ENCODE measurements at regions not wholly inside any gene's neighbourhood (a gene's known extent, or its start where the extent isn't known, plus 50 kb on each side); places are given as distances from the start of the nearest gene placed in this dataset.
"Not testable (repeated sequence)": the region's sequence is repeated elsewhere in the genome, so short reads cannot be mapped to it uniquely, and the experiment has no call there.

GRCh38 chr1:194407238-194407637 is 1220.8 kb upstream of the B3GALT2 start:
- DNase-seq (ENCODE audit: low spot score): not testable (repeated sequence)

- DNase-seq (ENCODE audit: low spot score): no peak
Measured at GRCh38 chr1:194394676-194395075, 1208.3 kb upstream of the B3GALT2 start.

GRCh38 chr1:194387531-194387930 is 1201.1 kb upstream of the B3GALT2 start:
- no peak for DNase-seq (ENCODE audit: low spot score)

GRCh38 chr1:194378517-194378916 is 1192.1 kb upstream of the B3GALT2 start:
- DNase-seq (ENCODE audit: low spot score): no peak

GRCh38 chr1:194374649-194375048 is 1188.2 kb upstream of the B3GALT2 start:
- no peak for DNase-seq (ENCODE audit: low spot score)

- no peak for DNase-seq (ENCODE audit: low spot score)
Measured at GRCh38 chr1:194372266-194372665, 1185.9 kb upstream of the B3GALT2 start.

GRCh38 chr1:194369622-194370021 is 1183.2 kb upstream of the B3GALT2 start:
- no peak for DNase-seq (ENCODE audit: low spot score)

- DNase-seq (ENCODE audit: low spot score): no peak
Measured at GRCh38 chr1:194369060-194369459, 1182.6 kb upstream of the B3GALT2 start.

GRCh38 chr1:194367121-194367520 is 1180.7 kb upstream of the B3GALT2 start:
- no peak for DNase-seq (ENCODE audit: low spot score)

- DNase-seq (ENCODE audit: low spot score): no peak
Measured at GRCh38 chr1:194366705-194367104, 1180.3 kb upstream of the B3GALT2 start.

- no peak for DNase-seq (ENCODE audit: low spot score)
Measured at GRCh38 chr1:194362327-194362726, 1175.9 kb upstream of the B3GALT2 start.

- DNase-seq (ENCODE audit: low spot score): no peak
Measured at GRCh38 chr1:194361374-194362131, 1175.1 kb upstream of the B3GALT2 start.

- DNase-seq (ENCODE audit: low spot score): no peak
Measured at GRCh38 chr1:194358208-194358581, 1171.8 kb upstream of the B3GALT2 start.

GRCh38 chr1:194357573-194358207 is 1171.3 kb upstream of the B3GALT2 start:
- not testable (repeated sequence) for DNase-seq (ENCODE audit: low spot score)

GRCh38 chr1:194355488-194356106 is 1169.2 kb upstream of the B3GALT2 start:
- no peak for DNase-seq (ENCODE audit: low spot score)

GRCh38 chr1:194353121-194353520 is 1166.7 kb upstream of the B3GALT2 start:
- no peak for DNase-seq (ENCODE audit: low spot score)

GRCh38 chr1:194347200-194347599 is 1160.8 kb upstream of the B3GALT2 start:
- DNase-seq (ENCODE audit: low spot score): no peak

- no peak for DNase-seq (ENCODE audit: low spot score)
Measured at GRCh38 chr1:194342484-194343262, 1156.3 kb upstream of the B3GALT2 start.

GRCh38 chr1:194341587-194341986 is 1155.2 kb upstream of the B3GALT2 start:
- no peak for DNase-seq (ENCODE audit: low spot score)

- no peak for DNase-seq (ENCODE audit: low spot score)
Measured at GRCh38 chr1:194339471-194339870, 1153.1 kb upstream of the B3GALT2 start.

GRCh38 chr1:194338241-194338948 is 1152.0 kb upstream of the B3GALT2 start:
- DNase-seq (ENCODE audit: low spot score): no peak

GRCh38 chr1:194333240-194333639 is 1146.8 kb upstream of the B3GALT2 start:
- no peak for DNase-seq (ENCODE audit: low spot score)
